ENCODE measurements at regions not wholly inside any gene's neighbourhood (a gene's known extent, or its start where the extent isn't known, plus 50 kb on each side); places are given as distances from the start of the nearest gene placed in this dataset.

GRCh38 chr10:36325815-36326214 is 683.7 kb upstream of the FZD8 start:
- DNase-seq (ENCODE audit: low read depth) = no peak
- no peak overlapping the region for H3K4me3 ChIP-seq (ENCODE audit: low read depth, low read length)
- TF ChIP-seq POLR2A (IDR thresholded peaks at IDR 0.05; ENCODE audit: extremely low read depth, insufficient read length) = no peak
- TF ChIP-seq, protein P1, sequence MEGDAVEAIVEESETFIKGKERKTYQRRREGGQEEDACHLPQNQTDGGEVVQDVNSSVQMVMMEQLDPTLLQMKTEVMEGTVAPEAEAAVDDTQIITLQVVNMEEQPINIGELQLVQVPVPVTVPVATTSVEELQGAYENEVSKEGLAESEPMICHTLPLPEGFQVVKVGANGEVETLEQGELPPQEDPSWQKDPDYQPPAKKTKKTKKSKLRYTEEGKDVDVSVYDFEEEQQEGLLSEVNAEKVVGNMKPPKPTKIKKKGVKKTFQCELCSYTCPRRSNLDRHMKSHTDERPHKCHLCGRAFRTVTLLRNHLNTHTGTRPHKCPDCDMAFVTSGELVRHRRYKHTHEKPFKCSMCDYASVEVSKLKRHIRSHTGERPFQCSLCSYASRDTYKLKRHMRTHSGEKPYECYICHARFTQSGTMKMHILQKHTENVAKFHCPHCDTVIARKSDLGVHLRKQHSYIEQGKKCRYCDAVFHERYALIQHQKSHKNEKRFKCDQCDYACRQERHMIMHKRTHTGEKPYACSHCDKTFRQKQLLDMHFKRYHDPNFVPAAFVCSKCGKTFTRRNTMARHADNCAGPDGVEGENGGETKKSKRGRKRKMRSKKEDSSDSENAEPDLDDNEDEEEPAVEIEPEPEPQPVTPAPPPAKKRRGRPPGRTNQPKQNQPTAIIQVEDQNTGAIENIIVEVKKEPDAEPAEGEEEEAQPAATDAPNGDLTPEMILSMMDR (IDR thresholded peaks at IDR 0.05; ENCODE audit: low read depth, low read length) = no peak
- TF ChIP-seq, protein P2, sequence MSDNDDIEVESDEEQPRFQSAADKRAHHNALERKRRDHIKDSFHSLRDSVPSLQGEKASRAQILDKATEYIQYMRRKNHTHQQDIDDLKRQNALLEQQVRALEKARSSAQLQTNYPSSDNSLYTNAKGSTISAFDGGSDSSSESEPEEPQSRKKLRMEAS (IDR thresholded peaks at IDR 0.05; ENCODE audit: low read depth, low read length) = no peak
- no peak for TF ChIP-seq MYC (IDR thresholded peaks at IDR 0.05; ENCODE audit: low read depth, low read length)

DNA sequence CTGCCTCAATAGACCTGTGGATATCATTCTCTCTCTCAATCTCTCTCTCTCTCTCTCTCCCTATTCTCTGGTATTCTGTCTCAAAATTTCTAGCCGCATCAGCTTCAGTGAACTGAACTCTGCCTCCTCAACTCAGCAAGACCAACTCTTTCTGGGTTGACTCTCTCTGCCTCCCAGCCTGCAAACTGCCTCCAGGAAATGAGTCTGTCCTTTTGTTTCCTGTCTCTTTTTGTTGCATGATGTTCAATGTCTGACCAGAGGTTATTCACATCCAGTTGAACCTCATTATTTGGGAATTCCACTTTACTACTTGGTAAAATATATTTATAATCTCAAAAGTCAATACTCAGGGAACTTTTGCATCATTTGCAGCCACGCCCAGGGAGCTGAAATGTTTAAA is 682.7 kb upstream of the FZD8 start:
- no peak for TF ChIP-seq MYC (IDR thresholded peaks at IDR 0.05; ENCODE audit: low read depth, low read length)
- TF ChIP-seq, protein P1 (IDR thresholded peaks at IDR 0.05; ENCODE audit: low read depth, low read length) = no peak
- TF ChIP-seq, protein P2 (IDR thresholded peaks at IDR 0.05; ENCODE audit: low read depth, low read length) = no peak
- no peak for TF ChIP-seq POLR2A (IDR thresholded peaks at IDR 0.05; ENCODE audit: extremely low read depth, insufficient read length)
- DNase-seq (ENCODE audit: low read depth) = no peak
- H3K4me3 ChIP-seq (ENCODE audit: low read depth, low read length) = no peak overlapping the region

- TF ChIP-seq, protein P2 (IDR thresholded peaks at IDR 0.05; ENCODE audit: low read depth, low read length) = no peak
- TF ChIP-seq MYC (IDR thresholded peaks at IDR 0.05; ENCODE audit: low read depth, low read length) (no peak), POLR2A (IDR thresholded peaks at IDR 0.05; ENCODE audit: extremely low read depth, insufficient read length) (no peak)
- H3K4me3 ChIP-seq (ENCODE audit: low read depth, low read length) = no peak overlapping the region
- DNase-seq (ENCODE audit: low read depth) = no peak
Measured at GRCh38 chr10:36313142-36313541, 671.0 kb upstream of the FZD8 start.

- TF ChIP-seq, protein P2 (IDR thresholded peaks at IDR 0.05; ENCODE audit: low read depth, low read length) = no peak
- no peak for TF ChIP-seq MYC (IDR thresholded peaks at IDR 0.05; ENCODE audit: low read depth, low read length)
- TF ChIP-seq, protein P1 (IDR thresholded peaks at IDR 0.05; ENCODE audit: low read depth, low read length) = no peak
- no peak for TF ChIP-seq POLR2A (IDR thresholded peaks at IDR 0.05; ENCODE audit: extremely low read depth, insufficient read length)
- no peak overlapping the region for H3K4me3 ChIP-seq (ENCODE audit: low read depth, low read length)
- DNase-seq (ENCODE audit: low read depth) = no peak
Measured at GRCh38 chr10:36303896-36304295, 661.8 kb upstream of the FZD8 start.

GRCh38 chr10:36302086-36302485 is 660.0 kb upstream of the FZD8 start:
- TF ChIP-seq, protein P1 (IDR thresholded peaks at IDR 0.05; ENCODE audit: low read depth, low read length) = no peak
- TF ChIP-seq MYC (IDR thresholded peaks at IDR 0.05; ENCODE audit: low read depth, low read length) (no peak), POLR2A (IDR thresholded peaks at IDR 0.05; ENCODE audit: extremely low read depth, insufficient read length) (no peak)
- TF ChIP-seq, protein P2 (IDR thresholded peaks at IDR 0.05; ENCODE audit: low read depth, low read length) = no peak
- H3K4me3 ChIP-seq (ENCODE audit: low read depth, low read length) = no peak overlapping the region
- DNase-seq (ENCODE audit: low read depth) = no peak

GRCh38 chr10:36301539-36301938 is 659.4 kb upstream of the FZD8 start:
- DNase-seq (ENCODE audit: low read depth) = no peak
- TF ChIP-seq MYC (IDR thresholded peaks at IDR 0.05; ENCODE audit: low read depth, low read length) (no peak), POLR2A (IDR thresholded peaks at IDR 0.05; ENCODE audit: extremely low read depth, insufficient read length) (no peak)
- TF ChIP-seq, protein P1 (IDR thresholded peaks at IDR 0.05; ENCODE audit: low read depth, low read length) = no peak
- TF ChIP-seq, protein P2 (IDR thresholded peaks at IDR 0.05; ENCODE audit: low read depth, low read length) = no peak
- no peak overlapping the region for H3K4me3 ChIP-seq (ENCODE audit: low read depth, low read length)
